ENCODE measurements at regions not wholly inside any gene's neighbourhood (a gene's known extent, or its start where the extent isn't known, plus 50 kb on each side); places are given as distances from the start of the nearest gene placed in this dataset.

DNA sequence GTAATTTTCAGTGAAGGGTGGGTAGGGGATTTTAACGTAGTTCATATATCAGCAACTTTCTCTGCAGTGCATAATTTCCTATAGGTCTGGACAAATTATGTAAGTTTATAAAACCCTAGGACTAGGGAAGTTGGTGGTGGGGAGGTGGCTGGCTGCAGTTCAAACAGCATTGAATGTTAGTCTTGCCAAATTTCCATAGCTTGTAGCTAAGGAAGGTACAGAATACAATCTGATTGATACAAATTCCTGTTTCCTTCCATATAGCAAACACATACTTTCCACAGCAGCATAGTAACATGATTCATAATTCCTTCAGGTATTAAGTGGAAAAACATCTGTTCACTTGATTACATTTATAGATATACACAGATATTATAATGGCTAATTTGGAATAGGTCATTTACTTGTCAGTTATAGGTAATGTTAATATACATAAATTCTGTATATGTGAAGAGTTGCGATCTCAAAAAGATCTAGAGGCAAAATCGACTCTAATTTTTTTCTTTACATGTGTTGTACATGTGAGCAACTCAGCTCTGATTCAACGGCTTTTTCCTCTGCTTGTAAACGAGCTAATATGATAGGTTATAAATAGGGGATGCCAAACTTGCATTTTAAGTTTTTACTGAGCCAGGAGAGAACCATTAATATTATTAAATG is 233.4 kb upstream of the CSNK1A1L start:
- intact Hi-C loops (cut with DNase I; ENCODE audit: low total_unique reads), result no loop called here
- H3K27me3 ChIP-seq, result no peaks in the 10 kb centered on the region
- no peak for DNase-seq
- no peaks in the 10 kb centered on the region for H3K36me3 ChIP-seq
- TF ChIP-seq, protein P1, sequence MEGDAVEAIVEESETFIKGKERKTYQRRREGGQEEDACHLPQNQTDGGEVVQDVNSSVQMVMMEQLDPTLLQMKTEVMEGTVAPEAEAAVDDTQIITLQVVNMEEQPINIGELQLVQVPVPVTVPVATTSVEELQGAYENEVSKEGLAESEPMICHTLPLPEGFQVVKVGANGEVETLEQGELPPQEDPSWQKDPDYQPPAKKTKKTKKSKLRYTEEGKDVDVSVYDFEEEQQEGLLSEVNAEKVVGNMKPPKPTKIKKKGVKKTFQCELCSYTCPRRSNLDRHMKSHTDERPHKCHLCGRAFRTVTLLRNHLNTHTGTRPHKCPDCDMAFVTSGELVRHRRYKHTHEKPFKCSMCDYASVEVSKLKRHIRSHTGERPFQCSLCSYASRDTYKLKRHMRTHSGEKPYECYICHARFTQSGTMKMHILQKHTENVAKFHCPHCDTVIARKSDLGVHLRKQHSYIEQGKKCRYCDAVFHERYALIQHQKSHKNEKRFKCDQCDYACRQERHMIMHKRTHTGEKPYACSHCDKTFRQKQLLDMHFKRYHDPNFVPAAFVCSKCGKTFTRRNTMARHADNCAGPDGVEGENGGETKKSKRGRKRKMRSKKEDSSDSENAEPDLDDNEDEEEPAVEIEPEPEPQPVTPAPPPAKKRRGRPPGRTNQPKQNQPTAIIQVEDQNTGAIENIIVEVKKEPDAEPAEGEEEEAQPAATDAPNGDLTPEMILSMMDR (IDR thresholded peaks at IDR 0.05), result no peak
- no peaks in the 10 kb centered on the region for H3K9me3 ChIP-seq
- no peak overlapping the region for H3K4me3 ChIP-seq
- H3K27ac ChIP-seq, result no peak overlapping the region
- no peaks in the 10 kb centered on the region for H3K4me1 ChIP-seq

DNA sequence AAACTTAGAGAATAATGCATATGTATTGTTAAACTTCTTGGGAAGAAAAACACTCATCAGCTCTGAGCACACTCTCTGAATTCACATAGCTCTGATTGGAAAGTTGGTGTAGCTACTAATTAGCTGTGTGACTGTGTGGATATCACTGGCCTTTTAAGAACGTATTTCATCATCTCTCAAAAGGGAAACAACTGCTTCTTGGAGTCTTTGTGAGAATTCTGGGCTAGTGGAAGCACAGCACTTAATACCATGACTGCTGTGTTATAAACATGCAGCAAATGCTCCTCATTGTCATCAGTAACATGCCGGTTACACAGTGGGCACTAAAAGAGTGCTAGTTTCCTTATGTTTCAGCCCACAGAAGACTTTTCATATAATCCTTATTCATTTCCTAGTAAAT is 220.9 kb upstream of the CSNK1A1L start:
- TF ChIP-seq, protein P1 (IDR thresholded peaks at IDR 0.05), result no peak
- Histone ChIP-seq H3K9me3 (peaks cover 0 to 3% (median 0%) of the 10 kb centered on the region in 3 donors), H3K36me3 (no peaks in the 10 kb centered on the region), H3K27ac (no peak overlapping the region), H3K27me3 (no peaks in the 10 kb centered on the region), H3K4me1 (no peaks in the 10 kb centered on the region), H3K4me3 (no peak overlapping the region)
- intact Hi-C loops (cut with DNase I; ENCODE audit: low total_unique reads), result no loop called here
- DNase-seq, result no peak

DNA sequence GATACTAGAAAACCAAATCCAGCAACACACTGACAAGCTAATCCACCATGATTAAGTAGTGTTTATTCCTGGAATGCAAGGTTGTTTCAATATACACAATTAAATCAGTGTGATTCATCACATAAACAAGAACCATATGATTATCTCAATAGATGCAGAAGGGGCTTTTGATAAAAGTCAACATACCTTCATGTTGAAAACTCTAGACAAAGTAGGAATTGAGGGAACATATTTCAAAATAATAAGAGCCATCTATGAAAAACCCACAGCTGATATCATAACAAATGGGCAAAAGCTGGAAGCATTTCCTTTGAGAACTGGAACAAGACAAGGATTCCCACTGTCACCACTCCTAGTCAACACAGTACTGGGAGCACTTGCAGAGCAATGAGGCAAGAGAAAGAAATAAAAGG is 213.6 kb upstream of the CSNK1A1L start:
- H3K27me3 ChIP-seq, result no peaks in the 10 kb centered on the region

DNA sequence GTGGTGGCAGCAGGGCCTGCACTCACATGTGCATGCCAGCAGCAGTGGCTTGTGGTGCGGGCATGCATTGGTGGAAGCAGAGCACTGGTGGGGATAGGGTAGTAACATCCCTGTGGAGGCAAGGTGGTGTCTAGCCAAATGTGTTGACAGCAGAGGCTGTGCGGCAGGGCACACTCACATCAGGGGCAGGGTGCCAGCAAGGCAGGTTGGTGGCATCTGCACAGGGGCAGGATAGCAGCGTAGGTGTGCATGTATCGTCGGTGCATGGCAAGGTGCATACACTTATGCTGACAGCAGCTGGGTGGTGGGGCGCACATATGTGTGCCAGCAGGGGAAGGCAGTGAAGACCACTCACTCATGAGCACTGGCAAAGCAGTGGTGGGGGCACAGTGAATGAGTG is 211.5 kb upstream of the CSNK1A1L start:
- no peak overlapping the region for H3K4me3 ChIP-seq
- intact Hi-C loops (cut with DNase I; ENCODE audit: low total_unique reads), result no loop called here
- H3K27me3 ChIP-seq, result no peaks in the 10 kb centered on the region

More for the DNA sequence above, 213.6 kb upstream of the CSNK1A1L start:
- no peaks in the 10 kb centered on the region for H3K36me3 ChIP-seq
- H3K9me3 ChIP-seq, result no peaks in the 10 kb centered on the region
- no peak for DNase-seq
- intact Hi-C loops (cut with DNase I; ENCODE audit: low total_unique reads), result no loop called here
- H3K4me1 ChIP-seq, result peaks cover 0 to under 1% (median 0%) of the 10 kb centered on the region in 4 donors
- H3K27ac ChIP-seq, result no peak overlapping the region
- TF ChIP-seq, protein P1 (IDR thresholded peaks at IDR 0.05), result no peak
- no peak overlapping the region for H3K4me3 ChIP-seq

DNA sequence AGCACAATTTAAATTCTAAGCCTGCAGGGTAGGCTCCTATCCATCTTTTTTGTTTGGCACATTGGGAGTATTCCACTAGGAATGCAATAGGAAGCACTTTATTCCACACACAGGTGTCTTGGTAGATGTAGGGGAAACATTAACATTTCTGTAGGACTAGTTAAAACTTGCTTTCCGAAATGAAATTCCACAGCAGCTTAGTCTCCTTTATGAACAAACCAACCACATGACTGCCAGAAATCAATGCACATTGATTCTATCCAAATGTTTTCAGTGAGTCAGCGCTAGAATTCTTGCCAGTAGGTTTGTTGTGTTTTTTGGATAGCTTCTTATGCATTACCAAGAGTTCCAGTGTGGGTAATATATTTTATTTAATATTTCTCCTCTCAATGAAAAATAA is 207.9 kb upstream of the CSNK1A1L start:
- intact Hi-C loops (cut with DNase I; ENCODE audit: low total_unique reads), result no loop called here
- no peaks in the 10 kb centered on the region for H3K9me3 ChIP-seq
- no peaks in the 10 kb centered on the region for H3K27me3 ChIP-seq
- H3K27ac ChIP-seq, result no peak overlapping the region
- H3K4me1 ChIP-seq, result peaks cover 0 to 12% (median 3%) of the 10 kb centered on the region in 4 donors
- no peak overlapping the region for H3K4me3 ChIP-seq
- TF ChIP-seq, protein P1 (IDR thresholded peaks at IDR 0.05), result no peak
- DNase-seq, result no peak
- no peaks in the 10 kb centered on the region for H3K36me3 ChIP-seq

More for the DNA sequence above, 211.5 kb upstream of the CSNK1A1L start:
- TF ChIP-seq, protein P1 (IDR thresholded peaks at IDR 0.05), result no peak
- Histone ChIP-seq H3K36me3 (no peaks in the 10 kb centered on the region), H3K4me1 (peaks cover 0 to 12% (median 3%) of the 10 kb centered on the region in 4 donors), H3K9me3 (no peaks in the 10 kb centered on the region), H3K27ac (no peak overlapping the region)
- DNase-seq, result no peak

Data from tibial artery (tissue), 4 donors.